ENCODE measurements at regions not wholly inside any gene's neighbourhood (a gene's known extent, or its start where the extent isn't known, plus 50 kb on each side); places are given as distances from the start of the nearest gene placed in this dataset.

DNA sequence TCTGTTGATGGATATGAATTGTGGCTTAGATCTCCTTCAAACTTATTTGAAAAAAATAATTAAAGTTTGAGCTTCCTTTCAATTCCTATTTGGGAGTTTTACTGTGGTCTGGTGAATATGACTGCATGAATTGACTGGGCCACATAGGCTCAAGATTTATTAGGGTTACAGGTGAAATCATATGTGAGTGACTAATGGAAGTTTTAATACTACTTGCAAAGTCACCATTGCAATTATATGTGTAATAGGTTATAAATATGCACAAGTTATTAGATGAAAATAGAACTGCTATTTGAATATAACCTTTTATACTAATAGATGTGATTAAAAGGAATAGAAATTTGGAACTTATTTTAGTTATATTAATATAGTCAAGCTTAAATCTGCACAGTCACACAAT is 712.1 kb upstream of the MMS22L start:
- TF ChIP-seq EZH2 (IDR thresholded peaks at IDR 0.05; ENCODE audit: borderline replicate concordance, low read depth, low read length, poor library complexity, severe bottlenecking), result no peak
- TF ChIP-seq, protein P1, sequence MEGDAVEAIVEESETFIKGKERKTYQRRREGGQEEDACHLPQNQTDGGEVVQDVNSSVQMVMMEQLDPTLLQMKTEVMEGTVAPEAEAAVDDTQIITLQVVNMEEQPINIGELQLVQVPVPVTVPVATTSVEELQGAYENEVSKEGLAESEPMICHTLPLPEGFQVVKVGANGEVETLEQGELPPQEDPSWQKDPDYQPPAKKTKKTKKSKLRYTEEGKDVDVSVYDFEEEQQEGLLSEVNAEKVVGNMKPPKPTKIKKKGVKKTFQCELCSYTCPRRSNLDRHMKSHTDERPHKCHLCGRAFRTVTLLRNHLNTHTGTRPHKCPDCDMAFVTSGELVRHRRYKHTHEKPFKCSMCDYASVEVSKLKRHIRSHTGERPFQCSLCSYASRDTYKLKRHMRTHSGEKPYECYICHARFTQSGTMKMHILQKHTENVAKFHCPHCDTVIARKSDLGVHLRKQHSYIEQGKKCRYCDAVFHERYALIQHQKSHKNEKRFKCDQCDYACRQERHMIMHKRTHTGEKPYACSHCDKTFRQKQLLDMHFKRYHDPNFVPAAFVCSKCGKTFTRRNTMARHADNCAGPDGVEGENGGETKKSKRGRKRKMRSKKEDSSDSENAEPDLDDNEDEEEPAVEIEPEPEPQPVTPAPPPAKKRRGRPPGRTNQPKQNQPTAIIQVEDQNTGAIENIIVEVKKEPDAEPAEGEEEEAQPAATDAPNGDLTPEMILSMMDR (conservative IDR thresholded peaks at IDR 0.05; ENCODE audit: low read depth, low read length), result no peak
